ENCODE measurements at regions not wholly inside any gene's neighbourhood (a gene's known extent, or its start where the extent isn't known, plus 50 kb on each side); places are given as distances from the start of the nearest gene placed in this dataset.

- DNase-seq (ENCODE audit: low spot score in 2 of 2): no peak
- no peak for TF ChIP-seq CTCF (IDR thresholded peaks at IDR 0.05)
Measured at GRCh38 chr7:32242436-32242835, 172.2 kb upstream of the PDE1C start.

GRCh38 chr7:32241636-32242035 is 171.4 kb upstream of the PDE1C start:
- no peak for TF ChIP-seq CTCF (IDR thresholded peaks at IDR 0.05)
- Histone ChIP-seq H3K4me3 (no peak overlapping the region), H3K27ac (no peak overlapping the region), H3K9me3 (no peaks in the 10 kb centered on the region), H3K4me1 (no peaks in the 10 kb centered on the region), H3K27me3 (no peaks in the 10 kb centered on the region), H3K36me3 (no peaks in the 10 kb centered on the region)
- DNase-seq (ENCODE audit: low spot score in 2 of 2): no peak
- intact Hi-C loops (cut with DNase I): no loop called here

More at GRCh38 chr7:32242436-32242835, 172.2 kb upstream of the PDE1C start:
- intact Hi-C loops (cut with DNase I): no loop called here
- Histone ChIP-seq H3K27ac (no peak overlapping the region), H3K4me1 (no peaks in the 10 kb centered on the region), H3K36me3 (no peaks in the 10 kb centered on the region), H3K4me3 (no peak overlapping the region), H3K9me3 (no peaks in the 10 kb centered on the region), H3K27me3 (no peaks in the 10 kb centered on the region)

- Histone ChIP-seq H3K4me1 (no peaks in the 10 kb centered on the region), H3K27me3 (no peaks in the 10 kb centered on the region), H3K4me3 (no peak overlapping the region), H3K36me3 (no peaks in the 10 kb centered on the region), H3K27ac (no peak overlapping the region), H3K9me3 (peaks cover 0 to 5% of the 10 kb centered on the region in 2 donors)
- TF ChIP-seq CTCF (IDR thresholded peaks at IDR 0.05): no peak
- intact Hi-C loops (cut with DNase I): no loop called here
- no peak for DNase-seq (ENCODE audit: low spot score in 2 of 2)
Measured at GRCh38 chr7:32239764-32240163, 169.6 kb upstream of the PDE1C start.

- no peak for DNase-seq (ENCODE audit: low spot score in 2 of 2)
- Histone ChIP-seq H3K27me3 (no peaks in the 10 kb centered on the region), H3K9me3 (no peaks in the 10 kb centered on the region), H3K4me3 (no peak overlapping the region), H3K4me1 (no peaks in the 10 kb centered on the region), H3K27ac (no peak overlapping the region), H3K36me3 (no peaks in the 10 kb centered on the region)
- no peak for TF ChIP-seq CTCF (IDR thresholded peaks at IDR 0.05)
- intact Hi-C loops (cut with DNase I): no loop called here
Measured at GRCh38 chr7:32228601-32229000, 158.4 kb upstream of the PDE1C start.

- Histone ChIP-seq H3K27ac (no peak overlapping the region), H3K4me3 (no peak overlapping the region), H3K4me1 (no peaks in the 10 kb centered on the region), H3K36me3 (no peaks in the 10 kb centered on the region), H3K27me3 (no peaks in the 10 kb centered on the region), H3K9me3 (no peaks in the 10 kb centered on the region)
- TF ChIP-seq CTCF (IDR thresholded peaks at IDR 0.05): no peak
- no peak for DNase-seq (ENCODE audit: low spot score in 2 of 2)
- intact Hi-C loops (cut with DNase I): no loop called here
Measured at GRCh38 chr7:32227746-32228145, 157.5 kb upstream of the PDE1C start.

- no peaks in the 10 kb centered on the region for H3K27me3 ChIP-seq
- no peak for DNase-seq (ENCODE audit: low spot score in 2 of 2)
- no peak for TF ChIP-seq CTCF (IDR thresholded peaks at IDR 0.05)
- intact Hi-C loops (cut with DNase I): no loop called here
- no peaks in the 10 kb centered on the region for H3K9me3 ChIP-seq
- H3K27ac ChIP-seq: no peak overlapping the region
- H3K4me3 ChIP-seq: no peak overlapping the region
- H3K4me1 ChIP-seq: no peaks in the 10 kb centered on the region
- H3K36me3 ChIP-seq: no peaks in the 10 kb centered on the region
Measured at GRCh38 chr7:32224276-32224675, 154.1 kb upstream of the PDE1C start.
